Activated naive CD8-positive, alpha-beta T cell treated with anti-CD3 and anti-CD28 coated beads, Interleukin-2, amount 50 U/mL, for 24 hours (primary cell): ENCODE measurements at regions not wholly inside any gene's neighbourhood (a gene's known extent, or its start where the extent isn't known, plus 50 kb on each side); places are given as distances from the start of the nearest gene placed in this dataset.

Source experiments
- ATAC-seq: fragments of 150-1000 bp; cut with Tn5 transposase; one replicate; pipeline ENCODE4 v1.10.0; 2021
- DNase-seq: peaks from one replicate; pipeline ENCODE4 v3.0.0; 2021
- H3K27ac Mint-ChIP-seq: one replicate; pipeline ENCODE4 v1.8.0; 2021; ENCODE audit warnings: mild to moderate bottlenecking, mixed read lengths
- H3K27me3 Mint-ChIP-seq: one replicate; pipeline ENCODE4 v1.8.0; 2021; ENCODE audit warnings: mixed read lengths
- H3K36me3 Mint-ChIP-seq: one replicate; pipeline ENCODE4 v1.8.0; 2021; ENCODE audit warnings: low read depth, mixed read lengths
- H3K4me1 Mint-ChIP-seq: one replicate; pipeline ENCODE4 v1.8.0; 2021; ENCODE audit warnings: mixed read lengths
- H3K4me3 Mint-ChIP-seq: one replicate; pipeline ENCODE4 v1.8.0; 2021; ENCODE audit warnings: mild to moderate bottlenecking, moderate library complexity, mixed read lengths
- H3K9me3 Mint-ChIP-seq: one replicate; pipeline ENCODE4 v1.8.0; 2021; ENCODE audit warnings: mixed read lengths

DNA sequence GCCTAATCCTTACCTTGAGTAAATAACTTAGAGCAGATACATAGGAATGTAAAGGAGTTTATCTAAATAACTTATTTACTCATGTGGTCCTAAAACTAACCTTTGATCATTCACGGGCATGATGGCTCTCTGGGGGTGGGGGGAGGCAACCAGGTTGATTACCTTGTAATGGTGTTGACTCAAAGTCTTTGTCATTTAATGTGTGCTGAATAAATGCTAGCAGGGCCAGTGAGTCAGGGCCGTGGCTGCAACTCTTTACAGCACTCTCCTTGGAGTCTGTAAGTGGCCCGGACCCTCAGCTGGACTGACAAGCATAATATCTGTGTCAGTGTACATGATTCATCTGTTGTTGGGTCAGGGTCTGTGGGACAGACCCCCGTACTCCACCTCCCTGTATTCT is 203.0 kb downstream of the EPM2A start:
- no peak overlapping the region for H3K4me3 Mint-ChIP-seq
- H3K27ac Mint-ChIP-seq: no peak overlapping the region
- H3K27me3 Mint-ChIP-seq: peaks cover 2% of the 10 kb centered on the region
- no peak for DNase-seq
- no peaks in the 10 kb centered on the region for H3K36me3 Mint-ChIP-seq
- no peaks in the 10 kb centered on the region for H3K4me1 Mint-ChIP-seq
- no peak for ATAC-seq
- no peaks in the 10 kb centered on the region for H3K9me3 Mint-ChIP-seq

DNA sequence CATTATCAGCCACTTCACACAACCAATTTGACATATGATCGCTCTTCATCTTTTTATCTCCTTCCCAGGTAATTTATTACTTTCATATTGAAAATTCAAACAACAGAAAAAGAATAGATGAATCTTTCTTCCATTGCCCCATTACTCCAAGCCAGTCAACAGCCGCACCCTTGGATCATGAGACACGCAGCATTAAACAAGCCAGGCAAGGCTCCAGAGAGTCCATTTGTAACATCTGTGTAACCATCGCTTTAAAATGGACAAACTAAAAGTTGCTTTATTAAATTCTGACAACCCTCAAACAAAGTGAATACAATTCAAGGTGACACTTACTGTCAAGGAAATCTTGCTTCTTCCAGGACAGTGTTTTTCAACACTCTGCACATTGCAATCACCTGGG is 200.3 kb downstream of the EPM2A start:
- Mint-ChIP-seq H3K27ac (no peak overlapping the region), H3K4me1 (no peaks in the 10 kb centered on the region), H3K36me3 (no peaks in the 10 kb centered on the region), H3K4me3 (no peak overlapping the region), H3K9me3 (no peaks in the 10 kb centered on the region), H3K27me3 (peaks cover 3% of the 10 kb centered on the region)
- DNase-seq: no peak
- no peak for ATAC-seq

DNA sequence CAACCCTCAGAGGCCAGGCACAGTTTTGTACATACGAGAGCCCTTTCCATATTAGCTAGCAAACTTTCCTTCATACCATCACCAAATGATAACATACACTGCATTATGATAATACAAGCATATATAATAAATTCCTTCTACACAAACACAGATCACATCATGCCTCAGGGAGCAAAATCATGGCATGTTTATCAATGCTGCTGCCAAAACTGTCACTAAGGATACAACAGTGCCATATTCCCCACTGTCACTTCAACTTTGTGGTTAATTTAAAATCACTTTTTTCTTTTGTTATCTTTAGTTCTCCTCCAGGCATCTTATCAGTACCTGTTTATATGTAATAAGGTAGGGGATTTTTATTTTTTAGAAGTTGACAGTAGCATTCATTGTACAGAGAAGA is 196.3 kb downstream of the EPM2A start:
- H3K9me3 Mint-ChIP-seq: no peaks in the 10 kb centered on the region
- H3K4me3 Mint-ChIP-seq: no peak overlapping the region
- H3K27ac Mint-ChIP-seq: no peak overlapping the region
- H3K27me3 Mint-ChIP-seq: peaks cover 6% of the 10 kb centered on the region
- ATAC-seq (no peak), DNase-seq (no peak)
- no peaks in the 10 kb centered on the region for H3K36me3 Mint-ChIP-seq
- no peaks in the 10 kb centered on the region for H3K4me1 Mint-ChIP-seq

DNA sequence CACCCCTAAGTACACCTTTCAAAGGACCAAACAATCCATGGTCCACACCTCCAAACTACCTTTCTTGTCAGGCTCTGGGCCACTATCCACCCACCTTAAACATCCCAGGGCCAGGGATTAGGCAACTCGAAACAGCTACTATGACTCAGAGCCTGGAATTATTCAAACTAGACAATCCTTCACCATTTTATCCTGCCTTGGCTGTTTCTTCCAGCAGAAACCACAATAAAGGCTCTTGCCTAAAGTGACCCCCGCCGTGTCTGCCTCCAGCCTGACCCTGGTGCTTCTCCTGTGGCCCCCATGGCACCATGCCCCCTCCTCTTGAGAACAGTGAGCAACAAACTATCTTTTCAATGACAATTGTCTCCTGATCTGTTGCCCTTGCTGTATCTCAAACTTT is 195.5 kb downstream of the EPM2A start:
- H3K27me3 Mint-ChIP-seq: peaks cover 6% of the 10 kb centered on the region
- H3K4me1 Mint-ChIP-seq: no peaks in the 10 kb centered on the region
- no peaks in the 10 kb centered on the region for H3K36me3 Mint-ChIP-seq
- ATAC-seq (no peak), DNase-seq (no peak)
- no peak overlapping the region for H3K27ac Mint-ChIP-seq
- H3K4me3 Mint-ChIP-seq: no peak overlapping the region
- H3K9me3 Mint-ChIP-seq: no peaks in the 10 kb centered on the region

DNA sequence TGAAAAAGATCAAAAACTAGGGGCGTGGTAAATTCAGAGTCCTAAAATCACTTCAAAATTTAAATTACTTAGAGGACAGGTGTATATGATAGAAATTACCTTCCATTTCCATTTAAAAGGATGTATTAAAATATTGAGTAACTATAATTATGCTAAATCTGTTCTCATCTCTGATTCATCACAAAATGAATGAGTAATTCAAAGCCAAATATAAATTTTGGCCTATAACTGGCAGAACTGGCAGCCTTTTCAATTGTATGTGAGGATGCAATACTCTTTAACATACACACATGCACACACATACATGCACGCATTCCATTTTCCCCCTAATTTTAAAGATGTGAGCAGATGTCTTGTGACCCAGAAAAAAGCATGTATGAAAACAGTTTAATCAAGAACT is 194.6 kb downstream of the EPM2A start:
- Mint-ChIP-seq H3K9me3 (no peaks in the 10 kb centered on the region), H3K36me3 (no peaks in the 10 kb centered on the region), H3K27ac (no peak overlapping the region), H3K4me3 (no peak overlapping the region), H3K27me3 (peaks cover 6% of the 10 kb centered on the region), H3K4me1 (no peaks in the 10 kb centered on the region)
- ATAC-seq (no peak), DNase-seq (no peak)

DNA sequence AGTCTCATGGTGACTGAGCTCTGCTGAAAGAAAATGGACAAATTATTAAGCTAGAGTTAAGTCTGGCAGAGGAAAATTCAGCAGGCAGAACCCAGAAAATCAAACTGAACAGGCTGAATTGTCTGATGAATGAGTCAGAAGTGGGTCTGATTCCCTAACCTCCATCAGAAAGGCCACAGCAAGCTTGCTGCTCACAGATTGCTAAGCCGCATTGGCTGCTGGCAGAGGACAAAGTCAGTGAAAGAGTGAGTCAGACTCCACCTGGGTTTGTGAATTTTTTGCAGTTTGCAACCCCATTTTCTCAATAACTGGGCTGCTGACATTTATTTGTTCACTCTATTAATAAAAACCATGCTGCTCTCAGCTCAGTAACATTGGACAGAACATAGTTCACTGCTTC is 191.3 kb downstream of the EPM2A start:
- ATAC-seq (no peak), DNase-seq (no peak)
- Mint-ChIP-seq H3K4me1 (no peaks in the 10 kb centered on the region), H3K27ac (no peak overlapping the region), H3K36me3 (no peaks in the 10 kb centered on the region), H3K27me3 (peaks cover 3% of the 10 kb centered on the region), H3K9me3 (no peaks in the 10 kb centered on the region), H3K4me3 (no peak overlapping the region)

DNA sequence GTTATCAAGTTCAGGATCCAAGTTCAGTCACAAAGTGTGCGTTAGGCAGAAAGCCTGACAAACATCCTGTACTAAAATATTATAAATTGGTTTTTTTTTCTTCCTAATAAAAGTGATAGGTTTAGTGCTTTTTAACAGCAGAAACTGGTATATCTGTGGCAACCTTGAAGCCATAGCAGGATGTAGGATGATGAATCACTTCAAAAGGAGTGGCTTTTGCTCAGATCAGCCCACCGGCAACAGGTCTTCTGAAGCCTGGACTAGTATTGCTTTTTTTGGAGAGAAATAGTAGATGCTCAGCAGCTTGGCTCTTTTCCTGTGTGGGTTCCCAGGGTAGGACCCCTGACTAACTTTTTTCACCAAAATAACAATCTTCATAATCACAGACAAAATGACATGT is 190.8 kb downstream of the EPM2A start:
- Mint-ChIP-seq H3K4me3 (no peak overlapping the region), H3K4me1 (no peaks in the 10 kb centered on the region), H3K27ac (no peak overlapping the region), H3K27me3 (peaks cover 3% of the 10 kb centered on the region), H3K36me3 (no peaks in the 10 kb centered on the region), H3K9me3 (no peaks in the 10 kb centered on the region)
- ATAC-seq (no peak), DNase-seq (no peak)

DNA sequence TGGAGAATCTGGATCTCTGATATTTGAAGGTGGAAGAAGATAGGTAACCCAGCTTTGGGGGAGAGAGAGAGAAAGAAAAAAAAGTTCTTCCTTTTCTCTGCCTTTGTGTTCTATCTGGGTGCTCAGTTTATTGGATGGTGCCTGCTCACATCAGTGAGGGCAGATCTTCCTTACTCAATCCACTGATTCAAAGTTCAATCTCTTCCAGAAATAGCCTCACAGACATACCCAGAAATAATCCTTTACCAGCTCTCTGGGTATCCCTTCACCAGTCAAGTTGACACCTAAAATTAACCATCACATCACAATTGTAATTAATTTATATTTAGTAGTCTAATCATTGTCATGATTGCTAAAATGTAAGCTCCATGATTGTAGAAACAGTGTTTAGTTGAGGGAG is 189.1 kb downstream of the EPM2A start:
- Mint-ChIP-seq H3K27ac (no peak overlapping the region), H3K36me3 (no peaks in the 10 kb centered on the region), H3K4me3 (no peak overlapping the region), H3K4me1 (no peaks in the 10 kb centered on the region), H3K9me3 (no peaks in the 10 kb centered on the region), H3K27me3 (no peaks in the 10 kb centered on the region)
- no peak for DNase-seq
- no peak for ATAC-seq

DNA sequence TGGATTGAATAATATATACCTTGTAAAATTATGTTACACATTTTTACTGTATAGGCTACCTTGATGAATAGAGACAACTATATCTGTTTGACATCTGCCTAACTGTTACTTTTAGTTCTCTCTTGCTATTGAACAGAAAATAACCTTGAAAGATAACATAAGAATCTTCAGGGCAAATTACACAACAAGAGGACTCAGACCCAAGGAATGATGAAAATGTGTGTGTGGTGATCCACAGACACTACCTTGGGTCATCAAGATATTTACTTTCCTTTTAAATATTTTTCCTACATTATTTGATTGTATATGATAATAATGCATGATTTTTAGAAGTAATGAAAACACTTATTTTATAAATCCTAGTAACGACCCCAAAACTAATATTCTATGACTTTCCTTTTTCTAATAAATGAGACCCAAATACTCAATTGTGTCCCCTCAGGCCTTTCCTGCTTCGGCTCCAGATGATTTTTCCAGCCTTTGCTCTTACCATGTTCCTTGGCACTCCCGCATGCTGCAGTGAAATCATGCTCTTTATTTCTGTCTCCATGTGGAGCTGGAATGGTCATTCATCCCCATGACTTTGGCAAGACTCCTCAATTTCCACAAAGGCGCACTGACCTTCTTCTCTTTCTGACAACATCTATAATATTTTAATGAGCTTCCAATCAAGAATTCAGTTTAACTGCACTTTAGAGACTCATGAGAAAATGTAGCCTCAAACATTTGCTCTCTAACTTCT is 187.6 kb downstream of the EPM2A start:
- Mint-ChIP-seq H3K36me3 (no peaks in the 10 kb centered on the region), H3K27me3 (no peaks in the 10 kb centered on the region), H3K4me1 (no peaks in the 10 kb centered on the region), H3K4me3 (no peak overlapping the region), H3K27ac (no peak overlapping the region), H3K9me3 (no peaks in the 10 kb centered on the region)
- no peak for ATAC-seq
- no peak for DNase-seq

DNA sequence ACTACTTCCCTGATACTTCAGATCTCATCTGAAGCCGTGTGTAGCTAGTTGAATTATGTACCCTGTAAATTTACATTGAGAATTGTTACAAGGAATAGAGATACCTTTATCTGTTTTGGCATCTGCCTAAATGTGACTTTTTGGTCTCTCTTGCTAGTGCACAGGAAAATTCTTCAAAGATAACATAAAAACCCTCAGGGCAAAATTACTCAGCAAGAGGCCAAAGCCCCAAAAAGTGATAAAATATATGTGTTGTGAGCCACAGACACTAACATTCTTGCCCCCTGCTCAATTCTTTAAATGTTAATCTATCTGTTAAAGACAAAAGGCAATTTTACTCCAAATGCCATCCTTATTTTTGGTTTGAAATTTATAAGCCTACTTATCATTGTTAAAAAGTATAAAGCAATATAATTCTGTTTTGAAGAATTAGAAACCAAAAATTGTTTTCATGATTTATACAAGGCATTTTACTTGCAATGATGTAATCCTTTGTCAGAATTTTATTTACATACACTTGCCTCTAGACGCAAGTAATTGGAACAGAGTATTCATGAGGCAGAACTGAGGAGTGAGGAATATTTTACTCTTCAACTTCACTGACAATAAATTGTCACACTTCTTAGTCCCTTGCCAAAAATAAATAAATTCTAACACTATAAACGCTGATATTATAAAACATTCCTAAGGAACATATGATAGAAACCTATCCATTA is 186.2 kb downstream of the EPM2A start:
- Mint-ChIP-seq H3K27ac (no peak overlapping the region), H3K9me3 (no peaks in the 10 kb centered on the region), H3K27me3 (peaks cover 3% of the 10 kb centered on the region), H3K4me3 (no peak overlapping the region), H3K4me1 (no peaks in the 10 kb centered on the region), H3K36me3 (no peaks in the 10 kb centered on the region)
- DNase-seq (no peak), ATAC-seq (no peak)

DNA sequence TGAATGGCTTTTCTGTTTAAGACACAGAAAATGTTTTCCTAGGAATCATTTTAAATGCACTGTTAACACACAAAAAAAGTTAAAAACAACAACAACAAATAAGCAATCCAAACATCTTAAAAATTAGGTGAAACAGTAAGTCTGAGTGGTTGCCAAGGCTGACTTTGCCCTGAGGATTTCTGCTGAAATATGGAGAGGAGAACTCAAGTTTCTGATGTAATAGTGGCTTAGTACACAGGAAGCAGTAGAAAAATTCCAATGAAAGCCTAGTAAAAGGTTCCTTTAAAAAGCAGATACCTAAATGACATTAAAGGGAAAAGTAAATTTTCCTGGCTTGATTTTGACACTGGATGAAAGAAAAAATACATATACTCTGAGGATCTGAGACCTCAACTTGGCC is 184.2 kb downstream of the EPM2A start:
- no peaks in the 10 kb centered on the region for H3K36me3 Mint-ChIP-seq
- H3K27me3 Mint-ChIP-seq: peaks cover 3% of the 10 kb centered on the region
- no peak overlapping the region for H3K4me3 Mint-ChIP-seq
- no peaks in the 10 kb centered on the region for H3K4me1 Mint-ChIP-seq
- H3K27ac Mint-ChIP-seq: no peak overlapping the region
- no peak for ATAC-seq
- no peak for DNase-seq
- H3K9me3 Mint-ChIP-seq: no peaks in the 10 kb centered on the region

DNA sequence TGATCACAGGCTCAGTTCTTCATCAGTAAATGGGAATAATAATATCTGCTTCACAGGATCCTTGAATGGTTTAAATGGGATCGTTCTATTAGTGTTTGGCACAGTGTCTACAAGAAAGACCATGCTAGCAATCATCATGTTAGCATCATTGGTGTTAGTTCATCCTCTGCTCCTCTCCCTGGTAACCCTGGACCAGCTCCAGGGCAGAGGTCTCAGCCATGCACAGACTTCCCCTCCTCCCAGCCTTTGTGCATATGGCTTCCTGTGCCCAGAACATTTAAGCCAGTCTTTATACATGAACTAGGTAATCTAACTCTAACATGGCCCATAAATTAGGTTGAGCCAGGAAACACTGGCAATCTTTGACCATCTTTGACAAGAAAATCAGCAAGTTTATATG is 180.2 kb downstream of the EPM2A start:
- Mint-ChIP-seq H3K9me3 (no peaks in the 10 kb centered on the region), H3K27me3 (peaks cover 3% of the 10 kb centered on the region), H3K4me1 (no peaks in the 10 kb centered on the region), H3K36me3 (no peaks in the 10 kb centered on the region), H3K27ac (no peak overlapping the region), H3K4me3 (no peak overlapping the region)
- no peak for DNase-seq
- ATAC-seq: no peak

DNA sequence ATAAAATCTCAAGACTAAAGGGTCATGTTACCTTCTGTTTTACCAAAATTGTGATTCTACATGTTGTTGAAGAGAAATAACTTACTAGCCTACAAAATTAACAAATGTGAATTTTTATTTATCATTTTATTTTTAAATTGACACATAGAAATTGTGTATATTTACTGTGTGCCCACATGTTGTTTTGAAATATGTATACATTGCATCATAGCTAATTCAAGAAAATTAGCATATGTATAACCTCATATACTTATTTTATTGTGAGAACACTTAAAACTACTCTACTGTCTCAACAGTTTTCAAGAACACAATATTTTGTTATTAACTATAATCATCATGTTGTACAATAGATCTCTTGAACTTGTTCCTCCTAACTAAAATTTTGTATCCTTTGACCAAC is 177.8 kb downstream of the EPM2A start:
- no peaks in the 10 kb centered on the region for H3K4me1 Mint-ChIP-seq
- ATAC-seq: no peak
- H3K4me3 Mint-ChIP-seq: no peak overlapping the region
- no peaks in the 10 kb centered on the region for H3K9me3 Mint-ChIP-seq
- DNase-seq: no peak
- peaks cover 6% of the 10 kb centered on the region for H3K27me3 Mint-ChIP-seq
- no peaks in the 10 kb centered on the region for H3K36me3 Mint-ChIP-seq
- no peak overlapping the region for H3K27ac Mint-ChIP-seq

DNA sequence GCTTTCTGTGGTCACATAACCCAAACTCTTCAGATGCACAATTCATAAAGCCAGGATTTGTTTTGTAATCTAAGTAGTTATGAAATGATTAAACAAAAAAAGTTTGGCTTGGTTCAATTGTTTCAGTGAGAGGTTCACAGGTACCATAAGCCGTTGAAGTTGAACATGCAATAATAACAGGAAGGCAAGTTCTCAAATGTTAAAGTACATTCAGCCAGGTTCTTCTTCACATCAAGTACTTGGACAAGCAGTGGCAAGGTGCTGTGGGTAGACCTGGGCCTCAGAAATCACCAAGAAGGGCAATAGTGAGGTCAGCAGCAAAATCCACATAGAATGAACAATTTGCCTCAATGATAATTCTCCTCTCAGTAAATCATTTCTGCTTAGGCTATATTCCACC is 175.5 kb downstream of the EPM2A start:
- Mint-ChIP-seq H3K27me3 (peaks cover 4% of the 10 kb centered on the region), H3K4me1 (no peaks in the 10 kb centered on the region), H3K9me3 (no peaks in the 10 kb centered on the region), H3K36me3 (no peaks in the 10 kb centered on the region), H3K4me3 (no peak overlapping the region), H3K27ac (no peak overlapping the region)
- no peak for ATAC-seq
- no peak for DNase-seq

DNA sequence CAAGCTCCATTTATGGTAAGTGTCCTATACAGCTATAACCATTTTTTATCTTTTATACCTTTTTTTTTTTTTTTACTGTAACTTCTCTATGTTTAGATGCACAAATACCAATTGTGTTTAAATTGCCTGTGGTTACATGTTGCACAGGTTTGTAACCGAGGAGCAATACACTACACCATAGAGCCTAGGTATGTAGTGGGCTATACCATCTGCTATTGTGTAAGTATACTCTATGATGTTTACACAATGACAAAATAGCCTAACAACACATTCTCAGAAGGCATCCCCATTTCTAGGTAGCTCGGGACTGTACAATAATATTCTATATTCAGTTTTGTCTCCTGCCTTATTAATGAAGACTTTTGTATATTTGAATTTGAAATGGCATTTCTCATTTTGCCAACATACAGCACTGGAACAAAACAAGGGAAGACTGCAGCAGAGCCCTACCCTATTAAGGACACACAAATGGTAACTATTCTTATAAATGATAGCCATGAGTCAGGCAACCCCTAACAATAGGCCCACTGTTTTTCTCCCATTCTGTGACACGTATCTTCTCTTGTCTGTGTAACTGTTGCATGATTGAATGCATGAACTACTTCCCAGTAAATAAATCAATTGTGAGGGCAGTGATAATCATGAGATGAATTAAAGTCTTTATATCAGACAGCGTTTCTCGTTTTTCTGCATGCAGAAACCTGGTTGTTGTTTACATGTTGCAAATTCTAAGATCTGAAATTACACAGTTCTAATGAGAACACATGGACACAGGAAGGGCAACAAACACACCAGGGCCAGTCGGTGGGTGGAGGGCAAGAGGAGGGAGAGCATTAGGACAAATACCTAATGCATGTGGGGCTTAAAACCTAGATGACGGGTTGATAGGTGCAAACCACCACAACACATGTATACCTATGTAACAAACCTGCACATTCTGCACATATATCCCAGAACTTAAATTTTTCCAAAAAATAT is 173.9 kb downstream of the EPM2A start:
- Mint-ChIP-seq H3K9me3 (no peaks in the 10 kb centered on the region), H3K27ac (no peak overlapping the region), H3K27me3 (peaks cover 4% of the 10 kb centered on the region), H3K4me1 (no peaks in the 10 kb centered on the region), H3K36me3 (no peaks in the 10 kb centered on the region), H3K4me3 (no peak overlapping the region)
- ATAC-seq: no peak
- DNase-seq: no peak
